GM18873 (cell line): ENCODE measurements at regions not wholly inside any gene's neighbourhood (a gene's known extent, or its start where the extent isn't known, plus 50 kb on each side); places are given as distances from the start of the nearest gene placed in this dataset.

Experiments used
- ATAC-seq: cut with Tn5 transposase; IDR thresholded peaks from one replicate; pipeline ENCODE4 v1.9.1; 2021; ENCODE audit warnings: mild to moderate bottlenecking, moderate library complexity, moderate number of reproducible peaks; ENCODE audit not compliant: unreplicated experiment, low FRiP score

DNA sequence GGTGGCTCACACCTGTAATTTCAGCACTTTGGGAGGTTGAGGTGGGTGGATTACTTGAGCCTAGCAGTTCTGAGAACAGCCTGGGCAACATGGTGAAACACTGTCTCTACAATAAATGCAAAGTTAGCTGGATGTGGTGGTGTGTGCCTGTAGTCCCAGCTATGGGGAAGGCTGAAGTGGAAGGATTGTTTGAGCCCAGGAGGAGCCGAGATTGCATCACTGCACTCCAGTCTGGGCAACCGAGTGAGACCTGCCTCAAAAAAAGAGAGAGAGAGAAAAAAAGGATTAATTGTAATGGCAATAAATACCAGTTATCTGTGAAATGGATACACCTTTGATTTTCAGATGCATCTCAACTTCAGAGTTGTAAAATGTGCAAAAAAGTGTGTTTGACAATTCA is 58.8 kb downstream of the SPRY1 start:
- no peak for ATAC-seq

DNA sequence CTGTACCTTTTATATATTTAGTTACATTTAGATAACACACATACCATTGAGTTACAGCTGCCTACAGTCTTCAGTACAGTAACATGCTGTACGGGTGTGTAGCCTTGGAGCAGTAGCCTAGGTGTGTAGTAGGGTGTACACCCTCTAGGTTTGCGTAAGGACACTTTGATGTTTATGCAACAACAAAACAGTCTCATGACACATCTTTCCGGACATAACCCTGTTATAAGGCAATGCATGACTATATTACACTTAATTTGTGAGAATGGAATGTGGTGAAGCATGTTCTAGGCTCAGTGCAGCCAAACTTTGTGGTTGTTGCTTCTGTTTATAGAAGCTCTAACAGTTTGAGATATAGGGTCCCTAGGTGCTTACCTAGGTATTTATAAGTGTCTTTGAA is 65.4 kb downstream of the SPRY1 start:
- ATAC-seq, result no peak

- no peak for ATAC-seq
Measured at GRCh38 chr4:123463869-123464268, 67.3 kb downstream of the SPRY1 start.

GRCh38 chr4:123465416-123465815 is 68.8 kb downstream of the SPRY1 start:
- no peak for ATAC-seq

- no peak for ATAC-seq
Measured at GRCh38 chr4:123466080-123466785, 69.6 kb downstream of the SPRY1 start.

- ATAC-seq, result no peak
Measured at GRCh38 chr4:123468479-123469031, 72.0 kb downstream of the SPRY1 start.

DNA sequence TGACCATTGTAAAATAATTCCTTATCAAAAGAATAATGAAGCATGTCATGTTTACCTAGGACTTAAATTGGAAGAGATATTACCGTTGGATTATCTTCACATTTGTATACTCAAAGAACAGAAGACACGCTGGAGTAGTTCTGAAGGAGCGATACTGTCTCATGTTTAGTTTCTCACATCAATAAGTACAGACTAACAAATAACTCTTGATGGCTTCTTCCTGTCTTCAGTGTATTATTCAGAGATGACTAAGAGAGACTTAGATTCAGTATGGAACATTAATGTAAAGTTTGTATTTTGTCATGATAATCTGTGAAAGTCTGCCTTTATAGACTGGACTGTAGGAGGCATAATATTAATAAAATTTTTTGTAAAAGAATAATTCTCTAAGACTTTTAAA is 72.7 kb downstream of the SPRY1 start:
- no peak for ATAC-seq

DNA sequence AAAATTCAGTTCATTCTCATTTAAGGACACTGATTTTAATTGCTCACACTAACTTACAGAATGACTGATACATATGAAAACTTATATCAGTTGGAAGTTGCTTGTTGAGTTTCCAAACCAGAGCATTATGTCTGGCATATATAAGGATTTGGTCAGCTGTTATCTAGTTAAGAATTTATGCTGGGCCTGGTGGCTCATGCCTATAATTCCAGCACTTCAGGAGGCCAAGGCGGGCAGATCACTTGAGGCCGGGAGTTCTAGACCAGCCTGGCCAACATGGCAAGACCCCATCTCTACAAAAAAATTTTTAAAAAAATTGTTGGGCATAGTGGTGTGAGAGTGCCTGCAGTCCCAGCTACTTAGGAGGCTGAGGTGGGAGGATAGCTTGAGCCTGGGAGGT is 73.1 kb downstream of the SPRY1 start:
- no peak for ATAC-seq

GRCh38 chr4:123470640-123471039 is 74.0 kb downstream of the SPRY1 start:
- no peak for ATAC-seq

DNA sequence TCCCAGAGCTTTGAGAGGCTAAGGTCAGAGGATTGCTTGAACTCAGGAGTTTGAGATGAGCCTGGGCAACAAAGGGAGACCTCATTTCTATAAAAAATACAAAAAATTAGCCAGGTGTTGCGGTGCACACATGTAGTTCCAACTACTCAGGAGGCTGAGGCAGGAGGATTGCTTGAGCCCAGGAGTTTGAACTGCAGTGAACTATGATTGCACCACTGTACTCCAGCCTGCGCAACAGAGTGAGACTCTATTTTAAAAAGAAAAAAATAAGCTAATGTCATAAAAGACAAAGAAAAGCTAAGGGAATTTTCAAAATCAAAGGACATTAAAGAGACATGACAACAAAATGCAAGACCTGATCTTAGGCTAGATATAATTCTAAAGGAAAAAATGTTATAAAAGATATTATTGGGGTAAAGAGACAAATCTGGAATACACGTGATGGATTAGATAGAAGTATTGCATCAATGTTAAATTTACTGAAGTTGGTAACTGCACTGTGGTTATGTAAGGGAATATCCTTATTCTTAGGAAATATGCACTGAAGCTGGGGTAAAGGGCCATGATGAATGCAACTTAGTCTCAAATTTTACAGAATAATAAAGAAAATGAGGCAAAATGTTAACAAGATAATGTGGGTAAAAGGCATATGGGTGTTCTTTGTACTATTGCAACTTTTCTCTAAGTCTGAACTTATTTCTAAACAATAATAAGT is 75.2 kb downstream of the SPRY1 start:
- no peak for ATAC-seq

GRCh38 chr4:123474817-123475216 is 78.2 kb downstream of the SPRY1 start:
- ATAC-seq, result no peak

DNA sequence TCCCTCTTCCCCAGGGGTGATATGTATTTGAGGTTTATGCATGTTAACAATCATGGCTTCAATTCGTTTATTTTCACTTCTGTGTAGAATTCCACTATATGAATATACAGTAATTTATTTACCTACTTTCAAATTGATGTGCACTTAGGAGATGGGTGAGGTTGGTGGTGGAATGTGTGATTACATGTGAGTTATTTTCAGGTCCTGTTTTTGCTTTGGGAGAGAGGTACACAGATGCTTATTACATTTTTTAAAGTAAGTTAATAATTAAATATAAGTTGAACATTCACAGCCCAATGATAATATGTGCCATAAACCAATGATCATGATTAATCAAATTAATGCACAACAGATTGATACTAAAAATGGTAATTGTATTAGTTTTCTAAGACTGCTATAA is 79.5 kb downstream of the SPRY1 start:
- ATAC-seq, result no peak

GRCh38 chr4:123477711-123478209 is 81.2 kb downstream of the SPRY1 start:
- peak; percentile 54 for ATAC-seq

DNA sequence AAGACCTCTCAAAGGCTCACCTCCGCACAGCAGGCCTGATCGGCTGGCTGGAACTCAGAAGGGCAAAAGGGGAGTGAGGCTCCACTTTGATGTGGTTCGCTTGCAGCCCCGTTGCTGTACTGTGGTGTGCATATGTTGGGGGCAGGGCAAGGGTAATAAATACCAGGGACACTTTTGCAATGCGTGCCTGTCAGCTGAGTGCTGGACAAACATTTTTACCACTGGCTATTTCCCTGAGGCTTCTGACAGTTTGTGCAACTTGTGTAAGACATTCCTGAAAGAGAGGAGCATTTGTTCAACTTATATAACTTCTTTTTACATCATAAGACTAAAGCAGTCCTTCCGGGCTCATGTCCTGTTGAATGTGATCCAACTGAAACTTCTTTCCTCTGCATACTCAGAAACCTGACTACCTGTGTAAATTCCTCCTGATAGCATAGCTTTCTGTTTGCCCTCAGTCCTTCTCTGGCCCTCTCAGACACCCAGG is 82.3 kb downstream of the SPRY1 start:
- no peak for ATAC-seq

- ATAC-seq, result no peak
Measured at GRCh38 chr4:123479944-123480343, 83.3 kb downstream of the SPRY1 start.

GRCh38 chr4:123480706-123481418 is 84.3 kb downstream of the SPRY1 start:
- ATAC-seq, result no peak

DNA sequence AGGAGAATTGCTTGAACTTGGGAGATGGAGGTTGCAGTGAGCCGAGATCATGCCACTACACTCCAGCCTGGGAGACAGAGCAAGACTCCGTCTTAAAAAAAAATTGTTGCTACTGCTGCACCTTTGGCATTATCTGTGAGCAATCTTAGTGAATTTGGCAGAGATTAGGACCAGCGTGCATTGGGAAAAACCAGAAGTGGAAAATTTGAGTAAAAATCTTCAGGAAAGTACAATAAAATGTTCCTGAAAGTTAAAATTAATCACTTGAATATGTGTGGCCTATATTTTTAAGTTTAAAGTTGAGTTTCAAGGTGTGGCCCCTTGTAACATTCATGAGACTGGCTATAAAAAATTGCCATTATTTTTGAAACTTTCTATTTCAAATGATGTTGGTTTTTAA is 85.1 kb downstream of the SPRY1 start:
- no peak for ATAC-seq

- ATAC-seq, result no peak
Measured at GRCh38 chr4:123484291-123484926, 87.8 kb downstream of the SPRY1 start.

- no peak for ATAC-seq
Measured at GRCh38 chr4:123485601-123486000, 89.0 kb downstream of the SPRY1 start.

DNA sequence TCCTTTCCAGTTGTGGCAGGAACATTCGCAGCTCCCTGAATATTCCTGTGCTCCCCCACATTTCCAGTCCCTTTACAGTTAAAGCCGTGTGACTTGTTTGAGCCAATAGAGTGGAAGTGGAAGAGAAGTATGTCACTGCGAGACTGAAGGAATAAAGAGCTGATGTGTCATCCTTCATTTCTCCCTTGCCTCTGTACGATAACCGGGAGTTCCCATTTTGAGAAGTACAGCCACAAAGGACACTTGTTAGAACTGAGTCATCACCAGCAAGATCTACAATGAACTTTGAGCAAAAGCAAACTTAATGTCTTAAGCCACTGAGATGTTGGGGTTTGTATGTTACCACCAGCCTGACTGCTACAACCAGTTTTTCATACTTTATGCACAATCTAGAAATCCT is 92.3 kb downstream of the SPRY1 start:
- peak; percentile 82 for ATAC-seq
